Activated CD4-positive, alpha-beta memory T cell treated with anti-CD3 and anti-CD28 coated beads for 36 hours (primary cell): ENCODE measurements at regions not wholly inside any gene's neighbourhood (a gene's known extent, or its start where the extent isn't known, plus 50 kb on each side); places are given as distances from the start of the nearest gene placed in this dataset.

Experiments
- CTCF ChIA-PET: fragments of 350-600 bp; sonication (Branson Sonifier 250); formaldehyde crosslinking; loops from one replicate; lab custom pipeline; 2021; ENCODE audit warnings: antibody characterized with exemption, inconsistent platforms; lab: Charles Lee
- POLR2A ChIA-PET: fragments of 350-600 bp; sonication (Branson Sonifier 250); formaldehyde crosslinking; loops from one replicate; lab custom pipeline; 2021; ENCODE audit warnings: antibody characterized with exemption; lab: Charles Lee
- DNase-seq: peaks from one replicate; pipeline ENCODE4 v3.0.0-alpha.2; 2020
- H3K27ac Mint-ChIP-seq: one replicate; pipeline ENCODE4 v1.8.0; 2021; ENCODE audit warnings: mixed read lengths
- H3K27me3 Mint-ChIP-seq: one replicate; pipeline ENCODE4 v1.8.0; 2021; ENCODE audit warnings: mixed read lengths
- H3K36me3 Mint-ChIP-seq: one replicate; pipeline ENCODE4 v1.8.0; 2021; ENCODE audit warnings: mixed read lengths
- H3K4me1 Mint-ChIP-seq: one replicate; pipeline ENCODE4 v1.8.0; 2021; ENCODE audit warnings: low read depth, mixed read lengths
- H3K4me3 Mint-ChIP-seq: one replicate; pipeline ENCODE4 v1.8.0; 2021; ENCODE audit warnings: mild to moderate bottlenecking, mixed read lengths
- H3K9me3 Mint-ChIP-seq: one replicate; pipeline ENCODE4 v1.8.0; 2021; ENCODE audit warnings: mixed read lengths
- intact Hi-C: fragments of 100-400 bp; cut with micrococcal nuclease; formaldehyde crosslinking; loops from one replicate; pipeline ENCODE4 v1.15.1; 2023

GRCh38 chr18:46282177-46282570 lies 178.0 kb downstream of the HAUS1 start:
- intact Hi-C loops: loop anchor here (5.0 kb wide), 1 partner anchor 110 kb away; a partner anchor contains a TSS
- H3K27me3 Mint-ChIP-seq: no peaks in the 10 kb centered on the region
- CTCF ChIA-PET: interaction anchor here (0.9 to 9.3 kb wide), 12 partner anchors 14 to 376 kb away, joined by 3 to 128 read pairs (median 4); partner anchors contain the start of gene LOXHD1
- POLR2A ChIA-PET: no interaction called here
- no peak for DNase-seq
- H3K27ac Mint-ChIP-seq: no peak overlapping the region
- H3K36me3 Mint-ChIP-seq: no peaks in the 10 kb centered on the region
- peaks cover 17% of the 10 kb centered on the region for H3K4me1 Mint-ChIP-seq
- H3K9me3 Mint-ChIP-seq: no peaks in the 10 kb centered on the region
- no peak overlapping the region for H3K4me3 Mint-ChIP-seq

- intact Hi-C loops: loop anchor here (5.0 kb wide), 1 partner anchor 110 kb away; a partner anchor contains a TSS
- POLR2A ChIA-PET: no interaction called here
- H3K4me1 Mint-ChIP-seq: peaks cover 16% of the 10 kb centered on the region
- DNase-seq: no peak
- no peaks in the 10 kb centered on the region for H3K36me3 Mint-ChIP-seq
- no peaks in the 10 kb centered on the region for H3K27me3 Mint-ChIP-seq
- no peak overlapping the region for H3K4me3 Mint-ChIP-seq
- no peak overlapping the region for H3K27ac Mint-ChIP-seq
- H3K9me3 Mint-ChIP-seq: no peaks in the 10 kb centered on the region
- CTCF ChIA-PET: interaction anchor here (0.9 to 9.3 kb wide), 5 partner anchors 35 to 375 kb away, joined by 3 to 128 read pairs (median 61); partner anchors contain the start of gene LOXHD1
Observed at GRCh38 chr18:46282646-46283045, 178.5 kb downstream of the HAUS1 start.

- Mint-ChIP-seq H3K36me3 (no peaks in the 10 kb centered on the region), H3K4me3 (no peak overlapping the region), H3K27ac (no peak overlapping the region), H3K9me3 (no peaks in the 10 kb centered on the region), H3K27me3 (no peaks in the 10 kb centered on the region), H3K4me1 (peaks cover 9% of the 10 kb centered on the region)
- POLR2A ChIA-PET: no interaction called here
- CTCF ChIA-PET: interaction anchor here (1.4 to 9.3 kb wide), 4 partner anchors 36 to 374 kb away, joined by 3 to 128 read pairs (median 64); partner anchors contain the start of gene LOXHD1
- DNase-seq: no peak
- intact Hi-C loops: loop anchor here (5.0 kb wide), 1 partner anchor 111 kb away; a partner anchor contains a TSS
Observed at GRCh38 chr18:46283268-46283667, 179.1 kb downstream of the HAUS1 start.

- intact Hi-C loops: loop anchor here (5.0 kb wide), 1 partner anchor 112 kb away; a partner anchor contains a TSS
- Mint-ChIP-seq H3K27me3 (no peaks in the 10 kb centered on the region), H3K9me3 (no peaks in the 10 kb centered on the region), H3K36me3 (no peaks in the 10 kb centered on the region), H3K27ac (no peak overlapping the region), H3K4me1 (peaks cover 7% of the 10 kb centered on the region), H3K4me3 (no peak overlapping the region)
- CTCF ChIA-PET: interaction anchor here (1.4 to 9.3 kb wide), 2 partner anchors 111 to 374 kb away, joined by 7 to 61 read pairs; a partner anchor contains a TSS
- POLR2A ChIA-PET: no interaction called here
- DNase-seq: no peak
Observed at GRCh38 chr18:46283895-46284295, 179.7 kb downstream of the HAUS1 start.

GRCh38 chr18:46289463-46289862 lies 185.3 kb downstream of the HAUS1 start:
- POLR2A ChIA-PET: no interaction called here
- H3K4me1 Mint-ChIP-seq: no peaks in the 10 kb centered on the region
- intact Hi-C loops: no loop called here
- no peaks in the 10 kb centered on the region for H3K9me3 Mint-ChIP-seq
- CTCF ChIA-PET: no interaction called here
- H3K27me3 Mint-ChIP-seq: no peaks in the 10 kb centered on the region
- no peaks in the 10 kb centered on the region for H3K36me3 Mint-ChIP-seq
- H3K4me3 Mint-ChIP-seq: no peak overlapping the region
- no peak overlapping the region for H3K27ac Mint-ChIP-seq
- no peak for DNase-seq

- DNase-seq: no peak
- intact Hi-C loops: no loop called here
- H3K9me3 Mint-ChIP-seq: no peaks in the 10 kb centered on the region
- no peaks in the 10 kb centered on the region for H3K27me3 Mint-ChIP-seq
- CTCF ChIA-PET: interaction anchor here (2.6 kb wide), 1 partner anchor 117 kb away, joined by 12 read pairs; a partner anchor contains a TSS
- H3K4me3 Mint-ChIP-seq: no peak overlapping the region
- POLR2A ChIA-PET: no interaction called here
- no peaks in the 10 kb centered on the region for H3K4me1 Mint-ChIP-seq
- no peaks in the 10 kb centered on the region for H3K36me3 Mint-ChIP-seq
- no peak overlapping the region for H3K27ac Mint-ChIP-seq
Observed at GRCh38 chr18:46289931-46290330, 185.7 kb downstream of the HAUS1 start.

- H3K36me3 Mint-ChIP-seq: no peaks in the 10 kb centered on the region
- CTCF ChIA-PET: interaction anchor here (1.8 to 2.6 kb wide), 2 partner anchors 10 to 118 kb away, joined by 4 to 12 read pairs; a partner anchor contains a TSS
- no peaks in the 10 kb centered on the region for H3K4me1 Mint-ChIP-seq
- no peak for DNase-seq
- no peak overlapping the region for H3K27ac Mint-ChIP-seq
- POLR2A ChIA-PET: no interaction called here
- no peak overlapping the region for H3K4me3 Mint-ChIP-seq
- H3K27me3 Mint-ChIP-seq: no peaks in the 10 kb centered on the region
- H3K9me3 Mint-ChIP-seq: no peaks in the 10 kb centered on the region
- intact Hi-C loops: no loop called here
Observed at GRCh38 chr18:46290440-46291020, 186.3 kb downstream of the HAUS1 start.

GRCh38 chr18:46291149-46291548 lies 187.0 kb downstream of the HAUS1 start:
- intact Hi-C loops: no loop called here
- Mint-ChIP-seq H3K4me1 (no peaks in the 10 kb centered on the region), H3K27me3 (no peaks in the 10 kb centered on the region), H3K27ac (no peak overlapping the region), H3K4me3 (no peak overlapping the region), H3K9me3 (no peaks in the 10 kb centered on the region), H3K36me3 (no peaks in the 10 kb centered on the region)
- ChIA-PET CTCF (interaction anchor here (1.8 to 2.6 kb wide), 2 partner anchors 11 to 118 kb away, joined by 4 to 12 read pairs; a partner anchor contains a TSS), POLR2A (no interaction called here)
- DNase-seq: no peak

GRCh38 chr18:46293742-46294181 lies 189.6 kb downstream of the HAUS1 start:
- Mint-ChIP-seq H3K27ac (no peak overlapping the region), H3K36me3 (no peaks in the 10 kb centered on the region), H3K4me1 (no peaks in the 10 kb centered on the region), H3K27me3 (no peaks in the 10 kb centered on the region), H3K4me3 (no peak overlapping the region), H3K9me3 (no peaks in the 10 kb centered on the region)
- ChIA-PET POLR2A (no interaction called here), CTCF (no interaction called here)
- no peak for DNase-seq
- intact Hi-C loops: no loop called here

GRCh38 chr18:46294318-46294717 lies 190.1 kb downstream of the HAUS1 start:
- H3K9me3 Mint-ChIP-seq: no peaks in the 10 kb centered on the region
- H3K27ac Mint-ChIP-seq: no peak overlapping the region
- ChIA-PET CTCF (interaction anchor here (1.6 kb wide), 1 partner anchor 121 kb away, joined by 4 read pairs; a partner anchor contains a TSS), POLR2A (no interaction called here)
- H3K4me1 Mint-ChIP-seq: no peaks in the 10 kb centered on the region
- H3K27me3 Mint-ChIP-seq: no peaks in the 10 kb centered on the region
- intact Hi-C loops: no loop called here
- no peak for DNase-seq
- H3K36me3 Mint-ChIP-seq: no peaks in the 10 kb centered on the region
- no peak overlapping the region for H3K4me3 Mint-ChIP-seq

GRCh38 chr18:46294751-46295150 lies 190.6 kb downstream of the HAUS1 start:
- POLR2A ChIA-PET: no interaction called here
- Mint-ChIP-seq H3K27me3 (no peaks in the 10 kb centered on the region), H3K4me1 (no peaks in the 10 kb centered on the region), H3K36me3 (no peaks in the 10 kb centered on the region), H3K27ac (no peak overlapping the region), H3K9me3 (no peaks in the 10 kb centered on the region), H3K4me3 (no peak overlapping the region)
- CTCF ChIA-PET: interaction anchor here (1.6 kb wide), 1 partner anchor 121 kb away, joined by 4 read pairs; a partner anchor contains a TSS
- intact Hi-C loops: no loop called here
- no peak for DNase-seq

- POLR2A ChIA-PET: no interaction called here
- CTCF ChIA-PET: interaction anchor here (1.6 kb wide), 1 partner anchor 122 kb away, joined by 4 read pairs; a partner anchor contains a TSS
- H3K9me3 Mint-ChIP-seq: no peaks in the 10 kb centered on the region
- intact Hi-C loops: no loop called here
- H3K27ac Mint-ChIP-seq: no peak overlapping the region
- no peaks in the 10 kb centered on the region for H3K27me3 Mint-ChIP-seq
- no peaks in the 10 kb centered on the region for H3K36me3 Mint-ChIP-seq
- H3K4me1 Mint-ChIP-seq: no peaks in the 10 kb centered on the region
- no peak for DNase-seq
- no peak overlapping the region for H3K4me3 Mint-ChIP-seq
Observed at GRCh38 chr18:46295416-46295815, 191.2 kb downstream of the HAUS1 start.
